ENCODE measurements at regions not wholly inside any gene's neighbourhood (a gene's known extent, or its start where the extent isn't known, plus 50 kb on each side); places are given as distances from the start of the nearest gene placed in this dataset.
A peak's percentile ranks its signal among the peaks of the same experiment; 100 is the strongest.

- no CpG with 5 or more reads among the region's 16 CpGs for WGBS, 2 donors (ENCODE audit: extremely low coverage in 2 of 2, insufficient read length in 2 of 2, insufficient replicate concordance in 1 of 2)
Observed at GRCh38 chr19:5220866-5221265, 119.7 kb downstream of the PTPRS start.

GRCh38 chr19:5220361-5220760 is 120.3 kb downstream of the PTPRS start:
- H3K4ac ChIP-seq (ENCODE audit: low read length): no peak overlapping the region
- H2BK12ac ChIP-seq (ENCODE audit: low read length): no peak overlapping the region
- peaks cover 82 to 93% of the 10 kb centered on the region in 2 donors for H3K36me3 ChIP-seq (replicated peaks in 1 of 2; ENCODE audit: control insufficient read depth in 2 of 2, insufficient read depth in 2 of 2, low read length in 2 of 2)
- H3K4me1 ChIP-seq (ENCODE audit: control insufficient read depth in 2 of 2, insufficient read depth in 1 of 2, low read depth in 1 of 2, low read length in 2 of 2): no peaks in the 10 kb centered on the region
- no peak overlapping the region for H2BK5ac ChIP-seq (ENCODE audit: low read length)
- peaks cover 0 to 18% of the 10 kb centered on the region in 2 donors for H3K9me3 ChIP-seq (replicated peaks in 1 of 2; ENCODE audit: control insufficient read depth in 2 of 2, insufficient read depth in 1 of 2, low read depth in 1 of 2, low read length in 2 of 2)
- no peak overlapping the region for H2AK5ac ChIP-seq (ENCODE audit: low read depth, low read length)
- H3K4me3 ChIP-seq (ENCODE audit: low read length in 2 of 2): no peak overlapping the region
- H4K8ac ChIP-seq (ENCODE audit: low read depth, low read length): no peak overlapping the region
- WGBS, 2 donors (ENCODE audit: extremely low coverage in 2 of 2, insufficient read length in 2 of 2, insufficient replicate concordance in 1 of 2): no CpG with 5 or more reads among the region's 5 CpGs
- H3K27ac ChIP-seq (replicated peaks; ENCODE audit: low read length): no peak overlapping the region
- no peaks in the 10 kb centered on the region for H3K27me3 ChIP-seq (ENCODE audit: control insufficient read depth in 3 of 3, insufficient read depth in 3 of 3, low read depth in 1 of 3, low read length in 3 of 3)
- H3K18ac ChIP-seq (ENCODE audit: low read length): no peak overlapping the region
- H2AFZ ChIP-seq (ENCODE audit: low read length): no peak overlapping the region
- no peak overlapping the region for H3K9ac ChIP-seq (ENCODE audit: low read depth, low read length, poor library complexity)
- no peak for DNase-seq (ENCODE audit: low spot score)
- H3K4me2 ChIP-seq (ENCODE audit: insufficient read depth, low read length, poor library complexity, severe bottlenecking): no peak overlapping the region
- H2BK120ac ChIP-seq (ENCODE audit: low read depth, low read length): no peak overlapping the region
- no peak overlapping the region for H4K91ac ChIP-seq (ENCODE audit: low read depth, low read length, poor library complexity)
- H3K79me1 ChIP-seq (ENCODE audit: low read depth, low read length): peaks cover 6% of the 10 kb centered on the region
- no peak overlapping the region for H2BK15ac ChIP-seq (ENCODE audit: low read length)
- no peak overlapping the region for H3K23ac ChIP-seq (ENCODE audit: low read depth, low read length, poor library complexity)
- H3K14ac ChIP-seq (ENCODE audit: low read length): no peak overlapping the region

More at GRCh38 chr19:5220866-5221265, 119.7 kb downstream of the PTPRS start:
- no peak overlapping the region for H3K27ac ChIP-seq (replicated peaks; ENCODE audit: low read length)
- no peak overlapping the region for H3K4me3 ChIP-seq (ENCODE audit: low read length in 2 of 2)
- no peak overlapping the region for H3K23ac ChIP-seq (ENCODE audit: low read depth, low read length, poor library complexity)
- H3K79me1 ChIP-seq (ENCODE audit: low read depth, low read length): peaks cover 6% of the 10 kb centered on the region
- no peak overlapping the region for H4K91ac ChIP-seq (ENCODE audit: low read depth, low read length, poor library complexity)
- H2BK15ac ChIP-seq (ENCODE audit: low read length): no peak overlapping the region
- no peak for DNase-seq (ENCODE audit: low spot score)
- H2BK5ac ChIP-seq (ENCODE audit: low read length): no peak overlapping the region
- no peak overlapping the region for H2AFZ ChIP-seq (ENCODE audit: low read length)
- no peak overlapping the region for H3K4me2 ChIP-seq (ENCODE audit: insufficient read depth, low read length, poor library complexity, severe bottlenecking)
- no peak overlapping the region for H2AK5ac ChIP-seq (ENCODE audit: low read depth, low read length)
- no peak overlapping the region for H3K9ac ChIP-seq (ENCODE audit: low read depth, low read length, poor library complexity)
- H4K8ac ChIP-seq (ENCODE audit: low read depth, low read length): no peak overlapping the region
- H3K27me3 ChIP-seq (ENCODE audit: control insufficient read depth in 3 of 3, insufficient read depth in 3 of 3, low read depth in 1 of 3, low read length in 3 of 3): no peaks in the 10 kb centered on the region
- H3K14ac ChIP-seq (ENCODE audit: low read length): no peak overlapping the region
- H2BK12ac ChIP-seq (ENCODE audit: low read length): no peak overlapping the region
- H3K18ac ChIP-seq (ENCODE audit: low read length): no peak overlapping the region
- H3K9me3 ChIP-seq (replicated peaks in 1 of 2; ENCODE audit: control insufficient read depth in 2 of 2, insufficient read depth in 1 of 2, low read depth in 1 of 2, low read length in 2 of 2): peaks cover 0 to 18% of the 10 kb centered on the region in 2 donors
- H3K4me1 ChIP-seq (ENCODE audit: control insufficient read depth in 2 of 2, insufficient read depth in 1 of 2, low read depth in 1 of 2, low read length in 2 of 2): no peaks in the 10 kb centered on the region
- H2BK120ac ChIP-seq (ENCODE audit: low read depth, low read length): no peak overlapping the region
- H3K4ac ChIP-seq (ENCODE audit: low read length): no peak overlapping the region
- peaks cover 81 to 93% of the 10 kb centered on the region in 2 donors for H3K36me3 ChIP-seq (replicated peaks in 1 of 2; ENCODE audit: control insufficient read depth in 2 of 2, insufficient read depth in 2 of 2, low read length in 2 of 2)

- Histone ChIP-seq H4K91ac (ENCODE audit: low read depth, low read length, poor library complexity) (no peak overlapping the region), H3K14ac (ENCODE audit: low read length) (no peak overlapping the region), H2BK12ac (ENCODE audit: low read length) (no peak overlapping the region), H4K8ac (ENCODE audit: low read depth, low read length) (no peak overlapping the region), H3K18ac (ENCODE audit: low read length) (no peak overlapping the region), H2AK5ac (ENCODE audit: low read depth, low read length) (no peak overlapping the region), H2AFZ (ENCODE audit: low read length) (no peak overlapping the region), H3K4me2 (ENCODE audit: insufficient read depth, low read length, poor library complexity, severe bottlenecking) (no peak overlapping the region), H3K23ac (ENCODE audit: low read depth, low read length, poor library complexity) (no peak overlapping the region), H2BK15ac (ENCODE audit: low read length) (no peak overlapping the region), H3K9me3 (replicated peaks in 1 of 2; ENCODE audit: control insufficient read depth in 2 of 2, insufficient read depth in 1 of 2, low read depth in 1 of 2, low read length in 2 of 2) (peaks cover 0 to 24% of the 10 kb centered on the region in 2 donors), H3K4me1 (ENCODE audit: control insufficient read depth in 2 of 2, insufficient read depth in 1 of 2, low read depth in 1 of 2, low read length in 2 of 2) (no peaks in the 10 kb centered on the region), H3K79me1 (ENCODE audit: low read depth, low read length) (peaks cover 6% of the 10 kb centered on the region), H3K4me3 (ENCODE audit: low read length in 2 of 2) (no peak overlapping the region), H3K27ac (replicated peaks; ENCODE audit: low read length) (no peak overlapping the region), H3K4ac (ENCODE audit: low read length) (no peak overlapping the region), H2BK5ac (ENCODE audit: low read length) (peak overlapping the region; percentile 10), H3K36me3 (replicated peaks in 1 of 2; ENCODE audit: control insufficient read depth in 2 of 2, insufficient read depth in 2 of 2, low read length in 2 of 2) (peaks cover 85 to 94% of the 10 kb centered on the region in 2 donors), H3K9ac (ENCODE audit: low read depth, low read length, poor library complexity) (no peak overlapping the region), H2BK120ac (ENCODE audit: low read depth, low read length) (no peak overlapping the region), H3K27me3 (ENCODE audit: control insufficient read depth in 3 of 3, insufficient read depth in 3 of 3, low read depth in 1 of 3, low read length in 3 of 3) (no peaks in the 10 kb centered on the region)
- no peak for DNase-seq (ENCODE audit: low spot score)
- no CpG with 5 or more reads among the region's 27 CpGs for WGBS, 2 donors (ENCODE audit: extremely low coverage in 2 of 2, insufficient read length in 2 of 2, insufficient replicate concordance in 1 of 2)
Observed at GRCh38 chr19:5219551-5220304, 120.9 kb downstream of the PTPRS start.

GRCh38 chr19:5218963-5219530 is 121.6 kb downstream of the PTPRS start:
- Histone ChIP-seq H3K27ac (replicated peaks; ENCODE audit: low read length) (no peak overlapping the region), H3K14ac (ENCODE audit: low read length) (no peak overlapping the region), H2BK120ac (ENCODE audit: low read depth, low read length) (no peak overlapping the region), H2AFZ (ENCODE audit: low read length) (no peak overlapping the region), H3K79me1 (ENCODE audit: low read depth, low read length) (peaks cover 9% of the 10 kb centered on the region), H2AK5ac (ENCODE audit: low read depth, low read length) (no peak overlapping the region), H3K18ac (ENCODE audit: low read length) (no peak overlapping the region), H3K4me2 (ENCODE audit: insufficient read depth, low read length, poor library complexity, severe bottlenecking) (no peak overlapping the region), H3K9ac (ENCODE audit: low read depth, low read length, poor library complexity) (no peak overlapping the region), H2BK15ac (ENCODE audit: low read length) (no peak overlapping the region), H2BK5ac (ENCODE audit: low read length) (no peak overlapping the region), H2BK12ac (ENCODE audit: low read length) (no peak overlapping the region), H3K4me1 (ENCODE audit: control insufficient read depth in 2 of 2, insufficient read depth in 1 of 2, low read depth in 1 of 2, low read length in 2 of 2) (no peaks in the 10 kb centered on the region), H3K23ac (ENCODE audit: low read depth, low read length, poor library complexity) (no peak overlapping the region), H4K8ac (ENCODE audit: low read depth, low read length) (no peak overlapping the region), H3K4me3 (ENCODE audit: low read length in 2 of 2) (no peak overlapping the region), H3K36me3 (replicated peaks in 1 of 2; ENCODE audit: control insufficient read depth in 2 of 2, insufficient read depth in 2 of 2, low read length in 2 of 2) (peaks cover 85 to 94% of the 10 kb centered on the region in 2 donors), H3K9me3 (replicated peaks in 1 of 2; ENCODE audit: control insufficient read depth in 2 of 2, insufficient read depth in 1 of 2, low read depth in 1 of 2, low read length in 2 of 2) (peaks cover 2 to 31% of the 10 kb centered on the region in 2 donors), H4K91ac (ENCODE audit: low read depth, low read length, poor library complexity) (no peak overlapping the region), H3K27me3 (ENCODE audit: control insufficient read depth in 3 of 3, insufficient read depth in 3 of 3, low read depth in 1 of 3, low read length in 3 of 3) (no peaks in the 10 kb centered on the region), H3K4ac (ENCODE audit: low read length) (no peak overlapping the region)
- no CpG with 5 or more reads among the region's 8 CpGs for WGBS, 2 donors (ENCODE audit: extremely low coverage in 2 of 2, insufficient read length in 2 of 2, insufficient replicate concordance in 1 of 2)
- DNase-seq (ENCODE audit: low spot score): no peak

Data from neuronal stem cell (in vitro differentiated cells).